ENCODE measurements at regions not wholly inside any gene's neighbourhood (a gene's known extent, or its start where the extent isn't known, plus 50 kb on each side); places are given as distances from the start of the nearest gene placed in this dataset.

DNA sequence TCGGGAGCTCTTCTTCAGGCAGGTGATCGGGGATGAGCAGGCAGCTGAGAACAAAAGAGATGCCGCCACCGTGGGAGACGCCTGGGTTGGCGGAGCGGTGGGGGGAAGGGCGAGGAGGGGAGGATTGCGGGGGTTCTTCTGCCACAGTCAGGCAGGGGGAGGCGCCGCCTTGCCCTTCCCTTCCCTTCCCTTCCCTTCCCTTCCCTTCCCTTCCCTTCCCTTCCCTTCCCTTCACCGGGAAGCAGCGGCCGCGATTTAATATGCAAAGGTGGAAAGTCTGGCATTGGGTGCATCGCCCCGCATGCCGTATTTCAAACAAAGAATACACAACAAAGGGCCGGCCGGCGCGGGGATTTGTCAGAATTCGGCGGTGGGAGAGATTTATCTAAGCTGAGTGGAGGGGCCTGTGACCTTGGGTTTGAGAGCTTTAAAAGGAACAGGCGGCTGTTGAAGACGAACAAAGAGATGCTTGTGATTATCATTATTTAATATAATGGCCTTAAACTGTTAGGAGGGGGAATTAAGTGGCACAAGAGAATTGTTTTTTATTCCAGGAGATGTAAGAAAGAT is 262.3 kb upstream of the TNRC6C start:
- no peaks in the 10 kb centered on the region for H3K36me3 ChIP-seq (ENCODE audit: control insufficient read depth in 2 of 2, insufficient read depth in 1 of 2, low read length in 2 of 2)
- H3K4me1 ChIP-seq (ENCODE audit: control insufficient read depth, insufficient read depth, low read length) = no peaks in the 10 kb centered on the region; the same call in 1 of the 2 replicates
- no peak overlapping the region for H3K4me3 ChIP-seq (ENCODE audit: low read depth, low read length)
- no peaks in the 10 kb centered on the region for H3K9me3 ChIP-seq (ENCODE audit: control insufficient read depth, insufficient read depth, low read depth, low read length)
- TF ChIP-seq ZNF239 (tag by site-specific recombination; IDR thresholded peaks at IDR 0.05) = no peak
- TF ChIP-seq ATF2 (tag by site-specific recombination; IDR thresholded peaks at IDR 0.05; ENCODE audit: low read depth) = no peak
- TF ChIP-seq, protein P1, sequence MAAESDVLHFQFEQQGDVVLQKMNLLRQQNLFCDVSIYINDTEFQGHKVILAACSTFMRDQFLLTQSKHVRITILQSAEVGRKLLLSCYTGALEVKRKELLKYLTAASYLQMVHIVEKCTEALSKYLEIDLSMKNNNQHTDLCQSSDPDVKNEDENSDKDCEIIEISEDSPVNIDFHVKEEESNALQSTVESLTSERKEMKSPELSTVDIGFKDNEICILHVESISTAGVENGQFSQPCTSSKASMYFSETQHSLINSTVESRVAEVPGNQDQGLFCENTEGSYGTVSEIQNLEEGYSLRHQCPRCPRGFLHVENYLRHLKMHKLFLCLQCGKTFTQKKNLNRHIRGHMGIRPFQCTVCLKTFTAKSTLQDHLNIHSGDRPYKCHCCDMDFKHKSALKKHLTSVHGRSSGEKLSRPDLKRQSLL (tag by site-specific recombination; IDR thresholded peaks at IDR 0.05) = no peak
- no peak for TF ChIP-seq ZNF623 (tag by site-specific recombination; IDR thresholded peaks at IDR 0.05)
- no peak for TF ChIP-seq ZNF837 (tag by site-specific recombination; IDR thresholded peaks at IDR 0.05)
- TF ChIP-seq HOXC10 (CRISPR knock-in tag; IDR thresholded peaks at IDR 0.05) = no peak
- no peak for TF ChIP-seq PRDM1 (tag by site-specific recombination; IDR thresholded peaks at IDR 0.05)
- TF ChIP-seq ZNF2 (tag by site-specific recombination; IDR thresholded peaks at IDR 0.05) = no peak
- TF ChIP-seq ZSCAN4 (tag by site-specific recombination; IDR thresholded peaks at IDR 0.05) = no peak
- TF ChIP-seq, protein P2, sequence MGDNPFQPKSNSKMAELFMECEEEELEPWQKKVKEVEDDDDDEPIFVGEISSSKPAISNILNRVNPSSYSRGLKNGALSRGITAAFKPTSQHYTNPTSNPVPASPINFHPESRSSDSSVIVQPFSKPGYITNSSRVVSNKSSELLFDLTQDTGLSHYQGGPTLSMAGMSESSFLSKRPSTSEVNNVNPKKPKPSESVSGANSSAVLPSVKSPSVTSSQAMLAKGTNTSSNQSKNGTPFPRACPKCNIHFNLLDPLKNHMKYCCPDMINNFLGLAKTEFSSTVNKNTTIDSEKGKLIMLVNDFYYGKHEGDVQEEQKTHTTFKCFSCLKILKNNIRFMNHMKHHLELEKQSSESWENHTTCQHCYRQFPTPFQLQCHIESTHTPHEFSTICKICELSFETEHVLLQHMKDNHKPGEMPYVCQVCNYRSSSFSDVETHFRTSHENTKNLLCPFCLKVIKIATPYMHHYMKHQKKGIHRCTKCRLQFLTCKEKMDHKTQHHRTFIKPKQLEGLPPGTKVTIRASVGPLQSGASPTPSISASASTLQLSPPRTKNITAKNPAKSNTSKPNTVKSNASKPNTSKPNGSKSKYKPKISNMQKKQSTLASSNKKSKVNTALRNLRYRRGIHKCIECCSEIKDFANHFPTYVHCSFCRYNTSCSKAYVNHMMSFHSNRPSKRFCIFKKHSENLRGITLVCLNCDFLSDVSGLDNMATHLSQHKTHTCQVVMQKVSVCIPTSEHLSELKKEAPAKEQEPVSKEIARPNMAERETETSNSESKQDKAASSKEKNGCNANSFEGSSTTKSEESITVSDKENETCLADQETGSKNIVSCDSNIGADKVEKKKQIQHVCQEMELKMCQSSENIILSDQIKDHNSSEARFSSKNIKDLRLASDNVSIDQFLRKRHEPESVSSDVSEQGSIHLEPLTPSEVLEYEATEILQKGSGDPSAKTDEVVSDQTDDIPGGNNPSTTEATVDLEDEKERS (tag by site-specific recombination; IDR thresholded peaks at IDR 0.05) = no peak
- no peak for TF ChIP-seq ZNF140 (tag by site-specific recombination; IDR thresholded peaks at IDR 0.05)
- TF ChIP-seq ZBTB48 (tag by site-specific recombination; IDR thresholded peaks at IDR 0.05) = no peak
- TF ChIP-seq ZNF133 (tag by site-specific recombination; IDR thresholded peaks at IDR 0.05) = no peak
- no peak for TF ChIP-seq SCRT1 (tag by site-specific recombination; IDR thresholded peaks at IDR 0.05; ENCODE audit: borderline replicate concordance)
- no peak for TF ChIP-seq ZNF266 (tag by site-specific recombination; IDR thresholded peaks at IDR 0.05; ENCODE audit: low read depth)
- no peak for TF ChIP-seq ZNF169 (tag by site-specific recombination; IDR thresholded peaks at IDR 0.05)
- no peak for TF ChIP-seq TSHZ1 (tag by site-specific recombination; IDR thresholded peaks at IDR 0.05; ENCODE audit: borderline replicate concordance)
- TF ChIP-seq ZNF311 (tag by site-specific recombination; IDR thresholded peaks at IDR 0.05; ENCODE audit: borderline replicate concordance) = no peak
- POLR2A ChIA-PET = no interaction called here
- CTCF ChIA-PET = interaction anchor here (0.6 to 0.7 kb wide), 2 partner anchors 34 to 190 kb away, joined by 3 to 4 read pairs; no protein-coding TSS in a partner anchor
- H3K27ac ChIP-seq (ENCODE audit: extremely low read depth, low read depth, low read length) = no peak overlapping the region
